TTC549 (cell line): ENCODE measurements at regions not wholly inside any gene's neighbourhood (a gene's known extent, or its start where the extent isn't known, plus 50 kb on each side); places are given as distances from the start of the nearest gene placed in this dataset.

Experiments
- FAIRE-seq: peaks from 2 replicates; lab custom pipeline; 2012; peaks lifted over from hg19 to GRCh38; lab: Jason Lieb, UNC

DNA sequence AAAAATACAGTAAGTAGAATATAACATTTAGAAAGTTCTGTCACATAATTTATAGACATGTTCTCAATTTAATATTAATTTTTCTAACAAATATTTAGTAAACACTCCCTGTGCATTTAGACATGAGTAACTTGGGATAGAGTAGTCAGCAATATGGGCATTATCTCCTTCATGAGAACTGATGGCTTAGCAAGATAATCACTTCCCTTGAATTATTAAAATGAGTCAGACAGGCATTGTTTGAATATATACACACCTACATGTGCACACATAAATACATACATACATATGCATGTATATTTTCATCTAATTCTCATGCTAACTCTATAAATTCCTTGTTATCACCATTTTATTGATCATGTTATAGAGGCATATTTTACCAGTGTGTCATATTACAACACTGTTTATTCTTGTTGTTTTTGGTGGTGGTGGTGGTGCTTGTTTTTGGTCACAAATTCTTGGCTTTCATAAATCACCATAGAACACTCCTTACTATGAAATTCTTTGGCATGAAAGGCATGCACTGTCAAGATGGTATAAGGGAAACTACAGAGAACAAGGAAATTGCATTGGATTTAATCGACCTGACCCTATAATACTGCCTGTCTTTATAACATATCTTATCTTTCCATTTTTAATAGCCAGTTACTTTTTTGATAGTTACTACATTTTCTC, 434.5 kb upstream of the MANEA start:
- FAIRE-seq: no peak

DNA sequence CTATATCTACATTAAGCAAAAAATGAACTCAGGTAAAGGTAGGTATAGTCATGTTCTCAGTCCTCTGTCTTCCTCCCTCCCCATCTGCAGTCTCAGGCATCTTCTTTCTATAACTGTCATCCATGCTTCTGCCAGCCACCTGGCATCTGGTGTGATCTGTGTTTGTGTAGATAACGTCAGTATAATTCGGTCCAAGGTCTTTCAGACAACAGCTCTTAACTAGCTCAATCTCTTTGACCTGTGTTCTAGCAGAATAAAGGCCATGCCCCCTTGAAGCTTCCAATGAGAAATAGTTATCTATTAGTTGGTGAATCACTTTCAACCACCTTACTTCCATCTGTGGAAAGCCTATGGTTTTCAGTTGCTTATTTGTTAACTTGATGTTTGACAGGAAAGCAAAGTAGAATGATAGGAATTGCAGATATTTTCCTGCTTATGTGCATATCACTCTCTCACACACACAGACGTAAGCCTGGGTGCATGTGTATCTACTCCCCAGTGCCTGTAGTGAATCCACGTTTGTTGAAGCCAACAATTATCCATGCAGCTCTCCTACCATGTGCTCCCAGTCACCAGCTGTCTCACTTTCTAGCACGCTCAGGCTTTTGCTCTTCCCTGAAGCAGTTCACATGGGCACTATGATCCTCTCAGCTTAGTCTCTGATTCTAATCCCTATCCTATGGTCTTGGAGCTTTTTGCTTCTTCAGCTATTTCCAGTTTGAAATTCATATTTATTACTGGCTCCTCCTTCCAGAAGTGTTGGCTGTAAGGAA, 433.7 kb upstream of the MANEA start:
- FAIRE-seq: no peak

- no peak for FAIRE-seq
Measured at GRCh38 chr6:95145457-95145856, 431.9 kb upstream of the MANEA start.

- FAIRE-seq: no peak
Measured at GRCh38 chr6:95159557-95159956, 417.8 kb upstream of the MANEA start.

- FAIRE-seq: no peak
Measured at GRCh38 chr6:95169775-95170174, 407.6 kb upstream of the MANEA start.

GRCh38 chr6:95175927-95176675, 401.2 kb upstream of the MANEA start:
- no peak for FAIRE-seq

DNA sequence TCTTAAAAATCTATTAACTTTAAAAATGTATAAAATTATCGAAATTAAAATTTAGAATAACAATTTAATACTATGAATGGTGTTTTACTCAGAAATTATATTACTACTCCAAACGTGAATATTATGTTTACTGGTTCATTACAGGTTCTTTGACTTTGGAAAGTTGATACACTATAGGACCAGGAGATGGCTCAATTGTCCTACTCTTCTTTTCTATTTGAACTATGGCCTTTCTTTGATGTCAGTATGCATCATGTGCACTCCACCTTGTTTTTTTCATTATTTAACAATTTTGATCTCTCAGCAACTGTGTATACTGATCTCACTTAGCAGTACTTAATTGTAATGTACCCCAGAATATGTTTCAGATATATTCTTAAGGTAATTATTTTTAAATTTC, 391.5 kb upstream of the MANEA start:
- FAIRE-seq: no peak

DNA sequence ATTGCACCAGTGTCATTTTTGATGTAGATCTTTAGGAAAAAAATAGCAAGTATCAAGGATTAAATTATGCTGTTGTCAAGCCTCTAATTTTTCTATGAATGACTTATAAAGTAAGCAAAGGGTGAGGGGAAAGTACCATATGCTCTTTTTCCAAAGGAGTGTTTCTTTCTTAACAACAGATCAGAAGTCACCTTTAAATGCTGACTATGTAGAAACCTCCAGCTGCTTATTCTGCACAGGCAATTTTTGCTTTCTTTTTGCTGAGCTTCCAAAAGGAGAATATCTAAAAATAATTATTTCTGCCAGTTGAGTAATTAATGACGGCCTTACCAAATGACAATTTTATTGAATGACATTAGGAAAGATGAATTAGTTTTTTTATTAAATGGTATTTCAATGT, 390.6 kb upstream of the MANEA start:
- FAIRE-seq: no peak

- no peak for FAIRE-seq
Measured at GRCh38 chr6:95197590-95197989, 379.7 kb upstream of the MANEA start.

GRCh38 chr6:95203153-95203754, 374.1 kb upstream of the MANEA start:
- no peak for FAIRE-seq

- FAIRE-seq: no peak
Measured at GRCh38 chr6:95204178-95204577, 373.2 kb upstream of the MANEA start.

GRCh38 chr6:95208621-95209020, 368.7 kb upstream of the MANEA start:
- FAIRE-seq: no peak

GRCh38 chr6:95209074-95209473, 368.3 kb upstream of the MANEA start:
- no peak for FAIRE-seq

DNA sequence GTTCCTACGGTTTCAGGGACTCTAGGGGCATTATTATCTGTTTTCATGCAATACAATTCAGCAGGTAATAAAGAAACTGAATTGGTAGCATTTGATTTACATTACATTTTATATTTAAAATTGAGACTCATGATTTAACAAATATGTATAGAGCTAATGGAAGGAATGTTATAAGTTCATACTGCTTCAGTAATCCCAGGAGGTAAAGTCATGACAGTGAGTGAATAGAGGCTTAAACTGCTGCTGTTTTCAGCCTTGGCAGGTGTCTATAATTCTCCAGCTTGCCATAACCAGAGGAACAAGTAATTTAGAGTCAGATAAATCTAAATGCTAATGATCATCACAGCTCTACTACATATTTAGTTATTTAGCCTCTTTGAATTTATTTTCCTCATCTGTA, 360.8 kb upstream of the MANEA start:
- FAIRE-seq: no peak

- FAIRE-seq: no peak
Measured at GRCh38 chr6:95227351-95227750, 350.0 kb upstream of the MANEA start.

DNA sequence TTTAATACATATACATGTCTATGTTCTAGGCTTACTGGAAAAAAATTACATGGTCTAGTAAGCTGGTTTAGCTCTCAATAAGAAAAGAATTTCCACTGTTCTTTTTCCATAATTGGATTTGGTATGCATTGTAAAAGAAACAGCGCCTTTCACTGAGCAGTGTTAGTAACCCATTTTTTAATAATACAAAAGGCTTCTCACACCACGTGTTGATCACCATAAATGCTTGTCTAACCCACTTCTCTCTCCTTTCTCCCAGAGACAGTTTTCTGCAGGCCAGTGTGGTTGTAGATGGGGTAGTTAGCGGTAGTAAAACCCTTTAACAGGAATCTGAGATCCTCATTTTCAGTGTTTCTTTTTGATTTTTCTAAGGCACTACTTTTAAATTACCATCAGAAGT, 348.7 kb upstream of the MANEA start:
- no peak for FAIRE-seq

DNA sequence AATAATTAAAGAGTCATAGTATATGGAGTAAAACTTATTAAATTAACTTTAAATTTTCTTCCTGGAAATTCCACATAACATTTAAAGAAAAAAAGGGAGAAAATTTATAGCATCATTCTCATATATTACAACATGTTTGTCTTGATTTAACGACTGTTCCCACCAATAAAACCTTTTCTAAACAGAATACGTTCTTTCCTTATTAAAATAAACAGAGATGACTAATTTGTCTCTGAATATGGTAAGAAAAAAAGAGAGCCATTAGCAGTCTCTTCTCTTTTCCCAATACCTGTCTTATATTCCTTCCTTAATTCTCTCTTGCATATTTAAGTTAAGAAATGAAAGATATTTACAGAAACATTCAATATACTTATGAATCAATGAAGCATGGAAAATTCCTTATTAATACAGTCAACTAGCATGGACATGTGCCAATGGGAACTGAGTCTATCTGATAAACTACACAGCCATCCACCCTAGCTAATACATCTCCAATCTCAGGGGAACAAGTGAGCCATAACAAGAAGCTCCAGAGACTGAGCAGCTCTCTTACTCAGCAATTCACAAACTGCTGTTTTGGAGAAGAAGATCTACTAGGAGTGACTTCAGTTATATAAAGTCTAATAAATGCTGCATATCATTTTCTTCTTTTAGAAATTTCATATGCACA, 347.1 kb upstream of the MANEA start:
- no peak for FAIRE-seq

GRCh38 chr6:95231416-95231815, 345.9 kb upstream of the MANEA start:
- FAIRE-seq: no peak

DNA sequence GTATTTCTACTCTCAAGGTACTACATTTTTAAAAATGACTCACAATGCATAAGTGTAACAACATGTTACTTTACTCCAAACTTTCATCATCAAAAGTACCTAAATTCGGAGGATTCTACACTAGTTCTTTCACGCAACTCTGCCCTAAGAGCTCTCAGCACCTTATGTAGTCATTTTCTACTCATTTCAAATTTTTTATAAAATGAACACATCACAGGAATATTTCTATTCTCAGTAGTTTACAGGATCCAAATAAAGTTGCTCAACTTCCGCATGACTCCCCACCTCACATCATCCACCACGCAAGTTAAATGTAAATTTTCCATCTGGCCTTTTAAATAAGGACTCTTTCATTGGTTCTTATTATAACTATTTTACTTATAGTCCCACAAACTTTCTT, 344.9 kb upstream of the MANEA start:
- FAIRE-seq: no peak

- FAIRE-seq: no peak
Measured at GRCh38 chr6:95233879-95234278, 343.5 kb upstream of the MANEA start.

GRCh38 chr6:95240514-95240913, 336.8 kb upstream of the MANEA start:
- FAIRE-seq: no peak

DNA sequence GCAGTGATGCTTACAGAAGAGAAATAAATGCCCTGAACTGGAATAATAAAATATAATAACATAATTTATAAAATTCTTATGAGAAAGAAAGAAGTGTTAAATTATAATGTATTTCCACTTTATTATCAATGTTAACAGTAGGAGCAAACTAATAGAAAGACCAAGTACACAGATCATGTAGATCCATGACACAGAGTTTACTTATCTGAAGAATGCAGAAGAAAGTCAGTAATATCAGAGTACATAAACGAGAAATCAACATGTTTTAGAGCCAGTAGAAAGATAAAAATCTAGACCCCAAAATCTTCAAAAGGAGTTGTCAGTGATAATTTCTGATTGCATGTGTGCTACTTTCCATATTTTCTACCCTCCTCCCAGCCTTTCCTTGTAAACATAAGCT, 334.8 kb upstream of the MANEA start:
- FAIRE-seq: no peak
